Gastroesophageal sphincter (tissue), 3 donors: ENCODE measurements at regions not wholly inside any gene's neighbourhood (a gene's known extent, or its start where the extent isn't known, plus 50 kb on each side); places are given as distances from the start of the nearest gene placed in this dataset.

Experiments
- CTCF ChIP-seq, 4 experiments: fragments of 200-600 bp in 2 of 4; fragments of 450-650 bp in 2 of 4; sonication (generic) in 1 of 4; IDR thresholded peaks; one replicate each; pipeline ENCODE4 v1.5.1; 2017 to 2019; ENCODE audit warnings: antibody characterized with exemption in 4 of 4, mild to moderate bottlenecking in 2 of 4, moderate library complexity in 2 of 4
- POLR2A ChIP-seq, 2 donors: fragments of 450-650 bp; IDR thresholded peaks; one replicate each; pipeline ENCODE4 v1.6.1; 2017; ENCODE audit warnings: antibody characterized with exemption in 2 of 2, mild to moderate bottlenecking in 2 of 2, moderate library complexity in 1 of 2
- POLR2AphosphoS5 ChIP-seq: sonication (generic); formaldehyde crosslinking; IDR thresholded peaks from one replicate; pipeline ENCODE4 v1.6.1; 2017; ENCODE audit warnings: antibody characterized with exemption

GRCh38 chr5:158538506-158539074, 561.1 kb downstream of the EBF1 start:
- TF ChIP-seq CTCF (IDR thresholded peaks at IDR 0.05) (no peak), POLR2A (IDR thresholded peaks at IDR 0.05) (no peak), POLR2AphosphoS5 (no peak)
